ENCODE measurements at regions not wholly inside any gene's neighbourhood (a gene's known extent, or its start where the extent isn't known, plus 50 kb on each side); places are given as distances from the start of the nearest gene placed in this dataset.

DNA sequence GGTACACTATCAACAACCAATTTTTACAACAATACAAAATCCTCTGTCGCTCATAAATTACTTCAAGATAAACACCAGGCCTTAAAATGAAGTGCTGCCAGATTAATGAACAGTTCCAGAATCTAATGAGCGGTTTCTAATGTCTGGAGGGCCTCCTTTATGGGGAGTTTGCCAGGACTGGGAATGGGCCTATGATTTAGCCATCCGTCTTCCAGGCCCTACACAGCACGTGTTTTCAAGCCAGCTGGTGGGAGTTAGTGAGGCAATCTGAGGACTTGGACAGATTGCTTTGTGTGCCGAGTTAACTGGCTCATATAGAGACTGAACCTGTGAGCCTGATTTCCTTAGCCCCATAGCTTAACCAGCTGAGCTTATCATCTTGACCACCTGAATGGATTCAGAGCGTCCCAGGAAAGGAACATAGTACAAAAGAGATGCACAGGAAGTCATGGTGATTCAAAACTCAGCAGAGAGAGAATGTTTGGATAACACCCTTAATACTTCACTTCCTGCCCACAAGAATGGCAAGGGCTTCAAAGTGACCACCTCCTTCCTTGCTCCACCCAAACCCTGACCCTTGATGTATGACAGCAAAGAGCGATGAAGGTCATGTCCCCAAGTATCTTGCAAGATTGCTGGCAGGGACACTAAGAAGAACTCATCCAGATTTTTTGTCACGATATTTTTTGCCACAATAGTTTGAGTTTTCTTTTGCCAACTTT, 143.5 kb downstream of the SLC30A10 start:
- TF ChIP-seq SP2 (tag by site-specific recombination; IDR thresholded peaks at IDR 0.05): no peak
- no peak for TF ChIP-seq CTCF (tag by site-specific recombination; IDR thresholded peaks at IDR 0.05)
- TF ChIP-seq REST (tag by site-specific recombination; IDR thresholded peaks at IDR 0.05): no peak
- no peak for TF ChIP-seq ZNF157 (tag by site-specific recombination; IDR thresholded peaks at IDR 0.05)
- TF ChIP-seq PBX3 (CRISPR knock-in tag; IDR thresholded peaks at IDR 0.05): no peak
- TF ChIP-seq ZNF350 (tag by site-specific recombination; IDR thresholded peaks at IDR 0.05): no peak
- no peak for TF ChIP-seq ZNF76 (tag by site-specific recombination; IDR thresholded peaks at IDR 0.05; ENCODE audit: borderline replicate concordance, low read depth)
- TF ChIP-seq ZBTB1 (tag by site-specific recombination; IDR thresholded peaks at IDR 0.05): no peak
- no peak for TF ChIP-seq ZBTB21 (tag by site-specific recombination; IDR thresholded peaks at IDR 0.05)
- TF ChIP-seq, protein P1, sequence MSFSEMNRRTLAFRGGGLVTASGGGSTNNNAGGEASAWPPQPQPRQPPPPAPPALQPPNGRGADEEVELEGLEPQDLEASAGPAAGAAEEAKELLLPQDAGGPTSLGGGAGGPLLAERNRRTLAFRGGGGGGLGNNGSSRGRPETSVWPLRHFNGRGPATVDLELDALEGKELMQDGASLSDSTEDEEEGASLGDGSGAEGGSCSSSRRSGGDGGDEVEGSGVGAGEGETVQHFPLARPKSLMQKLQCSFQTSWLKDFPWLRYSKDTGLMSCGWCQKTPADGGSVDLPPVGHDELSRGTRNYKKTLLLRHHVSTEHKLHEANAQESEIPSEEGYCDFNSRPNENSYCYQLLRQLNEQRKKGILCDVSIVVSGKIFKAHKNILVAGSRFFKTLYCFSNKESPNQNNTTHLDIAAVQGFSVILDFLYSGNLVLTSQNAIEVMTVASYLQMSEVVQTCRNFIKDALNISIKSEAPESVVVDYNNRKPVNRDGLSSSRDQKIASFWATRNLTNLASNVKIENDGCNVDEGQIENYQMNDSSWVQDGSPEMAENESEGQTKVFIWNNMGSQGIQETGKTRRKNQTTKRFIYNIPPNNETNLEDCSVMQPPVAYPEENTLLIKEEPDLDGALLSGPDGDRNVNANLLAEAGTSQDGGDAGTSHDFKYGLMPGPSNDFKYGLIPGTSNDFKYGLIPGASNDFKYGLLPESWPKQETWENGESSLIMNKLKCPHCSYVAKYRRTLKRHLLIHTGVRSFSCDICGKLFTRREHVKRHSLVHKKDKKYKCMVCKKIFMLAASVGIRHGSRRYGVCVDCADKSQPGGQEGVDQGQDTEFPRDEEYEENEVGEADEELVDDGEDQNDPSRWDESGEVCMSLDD (tag by site-specific recombination; IDR thresholded peaks at IDR 0.05): no peak
- no peak for TF ChIP-seq ZSCAN18 (tag by site-specific recombination; IDR thresholded peaks at IDR 0.05)
- TF ChIP-seq, protein P2, sequence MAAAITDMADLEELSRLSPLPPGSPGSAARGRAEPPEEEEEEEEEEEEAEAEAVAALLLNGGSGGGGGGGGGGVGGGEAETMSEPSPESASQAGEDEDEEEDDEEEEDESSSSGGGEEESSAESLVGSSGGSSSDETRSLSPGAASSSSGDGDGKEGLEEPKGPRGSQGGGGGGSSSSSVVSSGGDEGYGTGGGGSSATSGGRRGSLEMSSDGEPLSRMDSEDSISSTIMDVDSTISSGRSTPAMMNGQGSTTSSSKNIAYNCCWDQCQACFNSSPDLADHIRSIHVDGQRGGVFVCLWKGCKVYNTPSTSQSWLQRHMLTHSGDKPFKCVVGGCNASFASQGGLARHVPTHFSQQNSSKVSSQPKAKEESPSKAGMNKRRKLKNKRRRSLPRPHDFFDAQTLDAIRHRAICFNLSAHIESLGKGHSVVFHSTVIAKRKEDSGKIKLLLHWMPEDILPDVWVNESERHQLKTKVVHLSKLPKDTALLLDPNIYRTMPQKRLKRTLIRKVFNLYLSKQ (tag by site-specific recombination; IDR thresholded peaks at IDR 0.05; ENCODE audit: borderline replicate concordance): no peak
